ENCODE measurements at regions not wholly inside any gene's neighbourhood (a gene's known extent, or its start where the extent isn't known, plus 50 kb on each side); places are given as distances from the start of the nearest gene placed in this dataset.

- TF ChIP-seq CTCF (IDR thresholded peaks at IDR 0.05; ENCODE audit: insufficient read depth, low read depth, low read length, missing control alignments): no peak
- no peak overlapping the region for H3K4me3 ChIP-seq (ENCODE audit: low read length)
- no peak for DNase-seq (ENCODE audit: low read depth)
Observed at GRCh38 chr4:58507079-58507478, 1396.9 kb upstream of the IGFBP7 start.

DNA sequence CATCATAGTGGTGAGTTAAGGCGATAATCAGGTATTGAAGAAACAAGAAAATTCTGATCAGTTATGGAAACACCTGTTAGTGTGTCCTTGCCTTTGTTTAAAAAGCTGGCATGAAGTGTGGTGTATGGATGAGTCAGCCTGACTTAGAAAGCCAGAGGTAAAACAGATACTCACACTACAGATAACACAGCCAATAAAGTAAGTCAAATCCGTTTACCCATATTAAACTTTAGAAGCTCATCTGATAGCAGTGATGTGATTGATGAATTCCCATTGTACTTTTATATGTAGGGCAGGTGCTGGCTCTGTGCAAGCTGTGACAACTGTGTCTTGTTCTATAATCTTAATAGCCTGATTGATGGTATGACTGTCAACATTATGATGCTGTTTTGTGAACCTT is 1392.7 kb upstream of the IGFBP7 start:
- DNase-seq (ENCODE audit: low read depth): no peak
- H3K4me3 ChIP-seq (ENCODE audit: low read length): no peak overlapping the region
- TF ChIP-seq CTCF (IDR thresholded peaks at IDR 0.05; ENCODE audit: insufficient read depth, low read depth, low read length, missing control alignments): no peak

DNA sequence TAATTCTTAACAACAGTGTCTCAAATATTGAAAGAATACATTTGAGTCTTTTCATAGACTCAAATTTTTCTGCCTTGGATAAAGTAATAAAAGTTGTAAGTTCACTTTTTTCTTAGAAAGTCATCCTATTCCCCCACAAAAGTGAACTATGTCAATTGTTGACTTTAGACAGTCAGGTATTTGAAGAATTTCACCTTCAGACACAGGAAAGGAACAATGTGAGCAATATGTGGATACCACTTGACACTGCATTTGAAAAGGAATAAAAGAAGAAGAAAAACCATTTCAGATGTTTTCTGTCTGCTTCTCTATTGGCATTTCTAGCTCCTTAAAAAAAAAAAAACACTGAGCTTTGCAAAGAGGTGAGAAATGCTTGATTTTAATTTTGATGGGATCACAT is 1389.0 kb upstream of the IGFBP7 start:
- TF ChIP-seq CTCF (IDR thresholded peaks at IDR 0.05; ENCODE audit: insufficient read depth, low read depth, low read length, missing control alignments): no peak
- DNase-seq (ENCODE audit: low read depth): no peak
- H3K4me3 ChIP-seq (ENCODE audit: low read length): no peak overlapping the region

GRCh38 chr4:58491620-58492019 is 1381.4 kb upstream of the IGFBP7 start:
- no peak for DNase-seq (ENCODE audit: low read depth)
- TF ChIP-seq CTCF (IDR thresholded peaks at IDR 0.05; ENCODE audit: insufficient read depth, low read depth, low read length, missing control alignments): no peak
- H3K4me3 ChIP-seq (ENCODE audit: low read length): no peak overlapping the region

GRCh38 chr4:58477950-58478349 is 1367.8 kb upstream of the IGFBP7 start:
- H3K4me3 ChIP-seq (ENCODE audit: low read length): no peak overlapping the region
- DNase-seq (ENCODE audit: low read depth): no peak
- TF ChIP-seq CTCF (IDR thresholded peaks at IDR 0.05; ENCODE audit: insufficient read depth, low read depth, low read length, missing control alignments): no peak

DNA sequence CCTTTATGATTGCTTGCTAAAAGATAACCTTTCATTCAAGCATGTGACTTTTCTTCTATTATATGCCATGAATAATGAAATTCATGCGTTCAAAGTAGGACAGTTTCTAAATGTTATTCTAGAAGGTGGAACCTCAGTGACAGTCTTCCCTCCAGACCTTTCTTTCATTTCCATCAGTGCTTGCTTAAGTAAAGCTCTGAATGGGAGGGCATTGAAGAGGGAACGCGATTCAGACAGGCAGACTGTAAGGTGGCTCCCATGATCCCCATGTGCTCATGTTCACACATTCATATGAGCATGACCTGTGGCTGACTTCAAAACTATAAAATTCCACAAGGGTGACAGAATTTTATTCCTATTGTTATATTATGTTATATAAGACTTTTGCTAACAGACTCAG is 1367.3 kb upstream of the IGFBP7 start:
- H3K4me3 ChIP-seq (ENCODE audit: low read length): no peak overlapping the region
- DNase-seq (ENCODE audit: low read depth): no peak
- TF ChIP-seq CTCF (IDR thresholded peaks at IDR 0.05; ENCODE audit: insufficient read depth, low read depth, low read length, missing control alignments): no peak

DNA sequence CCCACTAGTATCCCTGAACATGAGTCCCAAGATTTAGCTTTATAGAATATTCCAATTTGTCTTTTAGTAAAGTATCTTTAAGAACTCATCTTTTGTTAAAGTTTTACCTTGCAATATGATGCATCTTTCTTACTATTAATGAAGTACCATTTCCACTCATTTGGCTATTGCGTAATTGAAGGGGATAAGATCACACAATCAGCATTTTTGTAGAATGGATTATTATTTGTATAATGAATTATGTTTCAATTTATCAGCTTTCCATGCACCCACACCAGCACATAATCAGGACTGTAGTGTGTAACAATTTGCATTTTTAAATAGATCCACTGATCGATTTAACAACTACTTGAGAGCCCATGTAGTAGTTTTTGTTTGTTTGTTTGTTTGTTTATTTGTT is 1364.9 kb upstream of the IGFBP7 start:
- H3K4me3 ChIP-seq (ENCODE audit: low read length): no peak overlapping the region
- DNase-seq (ENCODE audit: low read depth): no peak
- TF ChIP-seq CTCF (IDR thresholded peaks at IDR 0.05; ENCODE audit: insufficient read depth, low read depth, low read length, missing control alignments): no peak
